Muscle layer of duodenum (tissue), 2 donors: ENCODE measurements at regions not wholly inside any gene's neighbourhood (a gene's known extent, or its start where the extent isn't known, plus 50 kb on each side); places are given as distances from the start of the nearest gene placed in this dataset.

Source experiments
- H3K27ac ChIP-seq: one replicate; pipeline ENCODE4 v1.7.0; 2013; ENCODE audit warnings: mild to moderate bottlenecking, low read length
- H3K27me3 ChIP-seq: one replicate; pipeline ENCODE4 v1.7.0; 2013; ENCODE audit warnings: low read depth, mild to moderate bottlenecking, control low read depth, low read length
- H3K36me3 ChIP-seq, 2 donors: one replicate each; pipeline ENCODE4 v1.7.0; 2013; ENCODE audit warnings: low read length in 2 of 2, control low read depth in 1 of 2, mild to moderate bottlenecking in 1 of 2; ENCODE audit not compliant: insufficient read depth in 2 of 2, control insufficient read depth in 1 of 2
- H3K4me1 ChIP-seq, 2 donors: one replicate each; pipeline ENCODE4 v1.7.0; 2013; ENCODE audit warnings: low read length in 2 of 2, mild to moderate bottlenecking in 2 of 2, control low read depth in 1 of 2, moderate library complexity in 1 of 2; ENCODE audit not compliant: insufficient read depth in 2 of 2, control insufficient read depth in 1 of 2
- H3K4me3 ChIP-seq, 2 donors: one replicate each; pipeline ENCODE4 v1.7.0; 2013; ENCODE audit warnings: low read length in 2 of 2, low read depth in 1 of 2, mild to moderate bottlenecking in 1 of 2
- H3K9me3 ChIP-seq, 2 donors: one replicate each; pipeline ENCODE4 v1.7.0; 2013; ENCODE audit warnings: low read length in 2 of 2, control low read depth in 1 of 2, mild to moderate bottlenecking in 1 of 2; ENCODE audit not compliant: control insufficient read depth in 1 of 2
- donor health status: healthy.

GRCh38 chr16:48892893-48893292 lies 282.9 kb upstream of the N4BP1 start:
- H3K4me1 ChIP-seq, result no peaks in the 10 kb centered on the region
- no peaks in the 10 kb centered on the region for H3K36me3 ChIP-seq
- no peaks in the 10 kb centered on the region for H3K27me3 ChIP-seq
- H3K27ac ChIP-seq, result no peak overlapping the region
- no peaks in the 10 kb centered on the region for H3K9me3 ChIP-seq
- H3K4me3 ChIP-seq, result no peak overlapping the region

- H3K36me3 ChIP-seq, result no peaks in the 10 kb centered on the region
- no peaks in the 10 kb centered on the region for H3K27me3 ChIP-seq
- no peak overlapping the region for H3K4me3 ChIP-seq
- no peak overlapping the region for H3K27ac ChIP-seq
- no peaks in the 10 kb centered on the region for H3K4me1 ChIP-seq
- H3K9me3 ChIP-seq, result no peaks in the 10 kb centered on the region
Measured at GRCh38 chr16:48887646-48888210, 277.7 kb upstream of the N4BP1 start.

- Histone ChIP-seq H3K27ac (no peak overlapping the region), H3K4me1 (no peaks in the 10 kb centered on the region), H3K9me3 (no peaks in the 10 kb centered on the region), H3K36me3 (no peaks in the 10 kb centered on the region), H3K27me3 (no peaks in the 10 kb centered on the region), H3K4me3 (no peak overlapping the region)
Measured at GRCh38 chr16:48885471-48885870, 275.5 kb upstream of the N4BP1 start.

GRCh38 chr16:48881272-48881671 lies 271.3 kb upstream of the N4BP1 start:
- H3K9me3 ChIP-seq, result no peaks in the 10 kb centered on the region
- no peak overlapping the region for H3K27ac ChIP-seq
- no peaks in the 10 kb centered on the region for H3K36me3 ChIP-seq
- peaks cover 0 to 12% of the 10 kb centered on the region in 2 donors for H3K4me1 ChIP-seq
- no peaks in the 10 kb centered on the region for H3K27me3 ChIP-seq
- no peak overlapping the region for H3K4me3 ChIP-seq

GRCh38 chr16:48879223-48880122 lies 269.5 kb upstream of the N4BP1 start:
- Histone ChIP-seq H3K27ac (no peak overlapping the region), H3K9me3 (no peaks in the 10 kb centered on the region), H3K4me3 (no peak overlapping the region), H3K27me3 (no peaks in the 10 kb centered on the region), H3K36me3 (no peaks in the 10 kb centered on the region), H3K4me1 (peaks cover 0 to 12% of the 10 kb centered on the region in 2 donors)

GRCh38 chr16:48877946-48878345 lies 268.0 kb upstream of the N4BP1 start:
- Histone ChIP-seq H3K27ac (no peak overlapping the region), H3K27me3 (no peaks in the 10 kb centered on the region), H3K36me3 (no peaks in the 10 kb centered on the region), H3K4me3 (no peak overlapping the region), H3K4me1 (peaks cover 0 to 12% of the 10 kb centered on the region in 2 donors), H3K9me3 (no peaks in the 10 kb centered on the region)

- H3K36me3 ChIP-seq, result no peaks in the 10 kb centered on the region
- H3K4me1 ChIP-seq, result no peaks in the 10 kb centered on the region
- H3K27me3 ChIP-seq, result no peaks in the 10 kb centered on the region
- H3K4me3 ChIP-seq, result no peak overlapping the region
- no peaks in the 10 kb centered on the region for H3K9me3 ChIP-seq
- no peak overlapping the region for H3K27ac ChIP-seq
Measured at GRCh38 chr16:48870141-48870540, 260.2 kb upstream of the N4BP1 start.

GRCh38 chr16:48865520-48865919 lies 255.5 kb upstream of the N4BP1 start:
- peaks cover 0 to 5% of the 10 kb centered on the region in 2 donors for H3K9me3 ChIP-seq
- no peak overlapping the region for H3K4me3 ChIP-seq
- H3K27me3 ChIP-seq, result no peaks in the 10 kb centered on the region
- H3K4me1 ChIP-seq, result no peaks in the 10 kb centered on the region
- H3K27ac ChIP-seq, result no peak overlapping the region
- no peaks in the 10 kb centered on the region for H3K36me3 ChIP-seq

- no peaks in the 10 kb centered on the region for H3K36me3 ChIP-seq
- H3K27ac ChIP-seq, result no peak overlapping the region
- no peaks in the 10 kb centered on the region for H3K27me3 ChIP-seq
- peaks cover 0 to 5% of the 10 kb centered on the region in 2 donors for H3K9me3 ChIP-seq
- no peaks in the 10 kb centered on the region for H3K4me1 ChIP-seq
- no peak overlapping the region for H3K4me3 ChIP-seq
Measured at GRCh38 chr16:48864055-48864454, 254.1 kb upstream of the N4BP1 start.

- H3K4me1 ChIP-seq, result no peaks in the 10 kb centered on the region
- H3K27ac ChIP-seq, result no peak overlapping the region
- H3K9me3 ChIP-seq, result peaks cover 0 to 5% of the 10 kb centered on the region in 2 donors
- H3K36me3 ChIP-seq, result no peaks in the 10 kb centered on the region
- no peak overlapping the region for H3K4me3 ChIP-seq
- no peaks in the 10 kb centered on the region for H3K27me3 ChIP-seq
Measured at GRCh38 chr16:48862087-48862532, 252.1 kb upstream of the N4BP1 start.

GRCh38 chr16:48860341-48860740 lies 250.4 kb upstream of the N4BP1 start:
- peaks cover 0 to 5% of the 10 kb centered on the region in 2 donors for H3K9me3 ChIP-seq
- no peaks in the 10 kb centered on the region for H3K27me3 ChIP-seq
- H3K4me3 ChIP-seq, result no peak overlapping the region
- H3K4me1 ChIP-seq, result no peaks in the 10 kb centered on the region
- H3K36me3 ChIP-seq, result no peaks in the 10 kb centered on the region
- no peak overlapping the region for H3K27ac ChIP-seq
